Gastrocnemius medialis (tissue), 4 donors: ENCODE measurements at regions not wholly inside any gene's neighbourhood (a gene's known extent, or its start where the extent isn't known, plus 50 kb on each side); places are given as distances from the start of the nearest gene placed in this dataset.

ENCODE experiments used
- POLR2A ChIP-seq, 2 donors: fragments of 450-650 bp; IDR thresholded peaks; one replicate each; pipeline ENCODE4 v1.6.1; 2017; ENCODE audit warnings: antibody characterized with exemption in 2 of 2, mild to moderate bottlenecking in 2 of 2, moderate library complexity in 2 of 2
- TF ChIP-seq, protein P1 (sequence below), 5 experiments: fragments of 450-650 bp in 3 of 5; fragments of 200-600 bp in 2 of 5; sonication (generic) in 2 of 5; IDR thresholded peaks in 4 of 5; conservative IDR thresholded peaks in 1 of 5; 1 replicate in 4 of 5; 2 replicates in 1 of 5; pipeline ENCODE4 v1.5.1; 2016 to 2019; ENCODE audit warnings: antibody characterized with exemption in 5 of 5, mild to moderate bottlenecking in 3 of 5, moderate library complexity in 3 of 5

DNA sequence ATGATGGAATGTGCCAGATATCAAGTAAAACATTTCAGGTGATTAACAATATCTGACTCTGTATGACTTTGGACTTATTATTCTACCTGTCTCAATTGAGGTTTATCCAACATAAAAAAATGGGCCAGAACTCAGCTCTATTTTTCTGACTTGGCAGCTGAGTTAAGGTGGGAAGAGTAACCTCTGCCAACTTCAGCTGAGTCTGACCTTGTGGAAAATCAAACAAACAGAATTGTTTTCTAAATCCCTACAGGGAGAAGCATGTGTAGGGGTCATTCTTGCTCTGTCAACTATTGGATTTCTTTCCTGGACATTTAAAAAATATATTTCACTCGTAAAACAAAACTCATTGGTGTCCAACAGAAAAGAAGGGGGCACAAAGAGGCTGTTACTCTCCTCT is 139.4 kb upstream of the TLR4 start:
- TF ChIP-seq, protein P1, sequence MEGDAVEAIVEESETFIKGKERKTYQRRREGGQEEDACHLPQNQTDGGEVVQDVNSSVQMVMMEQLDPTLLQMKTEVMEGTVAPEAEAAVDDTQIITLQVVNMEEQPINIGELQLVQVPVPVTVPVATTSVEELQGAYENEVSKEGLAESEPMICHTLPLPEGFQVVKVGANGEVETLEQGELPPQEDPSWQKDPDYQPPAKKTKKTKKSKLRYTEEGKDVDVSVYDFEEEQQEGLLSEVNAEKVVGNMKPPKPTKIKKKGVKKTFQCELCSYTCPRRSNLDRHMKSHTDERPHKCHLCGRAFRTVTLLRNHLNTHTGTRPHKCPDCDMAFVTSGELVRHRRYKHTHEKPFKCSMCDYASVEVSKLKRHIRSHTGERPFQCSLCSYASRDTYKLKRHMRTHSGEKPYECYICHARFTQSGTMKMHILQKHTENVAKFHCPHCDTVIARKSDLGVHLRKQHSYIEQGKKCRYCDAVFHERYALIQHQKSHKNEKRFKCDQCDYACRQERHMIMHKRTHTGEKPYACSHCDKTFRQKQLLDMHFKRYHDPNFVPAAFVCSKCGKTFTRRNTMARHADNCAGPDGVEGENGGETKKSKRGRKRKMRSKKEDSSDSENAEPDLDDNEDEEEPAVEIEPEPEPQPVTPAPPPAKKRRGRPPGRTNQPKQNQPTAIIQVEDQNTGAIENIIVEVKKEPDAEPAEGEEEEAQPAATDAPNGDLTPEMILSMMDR (IDR thresholded peaks at IDR 0.05 in 4 of 5, conservative IDR thresholded peaks at IDR 0.05 in 1 of 5), result no peak
- TF ChIP-seq POLR2A (IDR thresholded peaks at IDR 0.05), result no peak
